ENCODE measurements at regions not wholly inside any gene's neighbourhood (a gene's known extent, or its start where the extent isn't known, plus 50 kb on each side); places are given as distances from the start of the nearest gene placed in this dataset.

DNA sequence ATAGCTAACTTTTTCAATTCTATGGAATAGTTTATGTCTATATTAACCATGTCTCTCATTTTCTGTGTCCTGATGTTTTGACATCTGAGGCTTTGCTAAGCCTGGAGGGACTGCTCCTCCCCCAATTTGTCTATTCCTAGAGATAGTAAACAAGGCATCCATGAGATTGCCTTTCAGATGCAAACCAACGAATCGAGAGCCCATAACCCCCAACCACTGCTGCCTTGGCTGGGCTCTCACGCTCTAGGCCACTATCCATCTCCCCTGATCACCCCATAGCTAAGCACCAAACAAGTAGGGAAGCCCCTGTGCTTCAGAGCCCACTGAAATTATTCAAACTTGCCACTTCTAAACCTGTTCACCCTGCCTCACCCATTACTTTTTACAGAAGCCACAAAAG lies 437.7 kb downstream of the SETD4 start:
- TF ChIP-seq, protein P1, sequence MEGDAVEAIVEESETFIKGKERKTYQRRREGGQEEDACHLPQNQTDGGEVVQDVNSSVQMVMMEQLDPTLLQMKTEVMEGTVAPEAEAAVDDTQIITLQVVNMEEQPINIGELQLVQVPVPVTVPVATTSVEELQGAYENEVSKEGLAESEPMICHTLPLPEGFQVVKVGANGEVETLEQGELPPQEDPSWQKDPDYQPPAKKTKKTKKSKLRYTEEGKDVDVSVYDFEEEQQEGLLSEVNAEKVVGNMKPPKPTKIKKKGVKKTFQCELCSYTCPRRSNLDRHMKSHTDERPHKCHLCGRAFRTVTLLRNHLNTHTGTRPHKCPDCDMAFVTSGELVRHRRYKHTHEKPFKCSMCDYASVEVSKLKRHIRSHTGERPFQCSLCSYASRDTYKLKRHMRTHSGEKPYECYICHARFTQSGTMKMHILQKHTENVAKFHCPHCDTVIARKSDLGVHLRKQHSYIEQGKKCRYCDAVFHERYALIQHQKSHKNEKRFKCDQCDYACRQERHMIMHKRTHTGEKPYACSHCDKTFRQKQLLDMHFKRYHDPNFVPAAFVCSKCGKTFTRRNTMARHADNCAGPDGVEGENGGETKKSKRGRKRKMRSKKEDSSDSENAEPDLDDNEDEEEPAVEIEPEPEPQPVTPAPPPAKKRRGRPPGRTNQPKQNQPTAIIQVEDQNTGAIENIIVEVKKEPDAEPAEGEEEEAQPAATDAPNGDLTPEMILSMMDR (IDR thresholded peaks at IDR 0.05; ENCODE audit: unreplicated experiment), result no peak
- Mint-ChIP-seq H3K4me1 (ENCODE audit: unreplicated experiment) (peaks cover 3% of the 10 kb centered on the region), H3K27me3 (ENCODE audit: unreplicated experiment) (peaks cover 2% of the 10 kb centered on the region), H3K27ac (ENCODE audit: unreplicated experiment) (no peak overlapping the region), H3K36me3 (ENCODE audit: low read depth, unreplicated experiment) (no peaks in the 10 kb centered on the region), H3K4me3 (ENCODE audit: unreplicated experiment) (no peak overlapping the region), H3K9me3 (ENCODE audit: unreplicated experiment) (no peaks in the 10 kb centered on the region)
- DNase-seq (ENCODE audit: low spot score), result no peak

DNA sequence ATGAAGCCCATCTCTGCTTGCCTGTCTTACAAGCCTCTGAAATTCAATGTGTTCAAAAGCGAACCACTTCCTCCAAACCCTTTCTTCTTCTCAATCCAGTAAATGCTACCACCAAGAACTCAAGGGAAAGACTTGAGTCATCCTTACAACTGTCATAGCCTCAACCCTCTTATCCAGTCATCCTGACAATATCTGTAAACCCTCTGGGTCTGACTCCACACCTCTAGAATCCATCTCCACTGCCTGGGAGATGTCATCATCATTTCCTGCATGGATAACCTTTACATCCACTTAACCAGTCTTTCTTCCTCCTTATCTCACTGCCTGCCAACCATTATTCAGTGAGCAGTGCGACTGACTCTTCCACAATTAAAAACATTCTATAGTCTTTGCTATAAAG lies 441.1 kb downstream of the SETD4 start:
- DNase-seq (ENCODE audit: low spot score), result no peak
- TF ChIP-seq, protein P1 (IDR thresholded peaks at IDR 0.05; ENCODE audit: unreplicated experiment), result no peak
- Mint-ChIP-seq H3K4me1 (ENCODE audit: unreplicated experiment) (peaks cover 7% of the 10 kb centered on the region), H3K4me3 (ENCODE audit: unreplicated experiment) (no peak overlapping the region), H3K27ac (ENCODE audit: unreplicated experiment) (no peak overlapping the region), H3K9me3 (ENCODE audit: unreplicated experiment) (no peaks in the 10 kb centered on the region), H3K36me3 (ENCODE audit: low read depth, unreplicated experiment) (no peaks in the 10 kb centered on the region), H3K27me3 (ENCODE audit: unreplicated experiment) (peaks cover 2% of the 10 kb centered on the region)

DNA sequence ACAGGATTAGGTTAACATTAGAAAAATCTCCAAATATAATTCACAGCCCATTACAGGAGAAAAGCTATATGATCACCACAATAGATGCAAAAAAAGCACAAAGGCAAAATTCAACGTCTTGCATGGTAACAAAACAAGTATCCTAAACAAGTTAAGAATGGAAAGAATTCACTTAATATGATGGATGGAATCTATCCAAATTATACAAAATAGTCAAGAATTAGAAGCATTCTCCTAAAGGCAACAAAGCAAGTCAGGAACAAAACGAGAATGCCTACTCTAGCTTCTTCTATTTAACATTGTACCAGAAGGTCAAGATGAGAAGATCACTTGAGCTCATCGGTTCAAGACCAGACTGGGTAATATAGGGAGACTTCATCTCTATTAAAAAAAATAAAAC lies 442.8 kb downstream of the SETD4 start:
- Mint-ChIP-seq H3K27me3 (ENCODE audit: unreplicated experiment) (peaks cover 2% of the 10 kb centered on the region), H3K4me1 (ENCODE audit: unreplicated experiment) (peaks cover 18% of the 10 kb centered on the region), H3K4me3 (ENCODE audit: unreplicated experiment) (no peak overlapping the region), H3K27ac (ENCODE audit: unreplicated experiment) (no peak overlapping the region), H3K9me3 (ENCODE audit: unreplicated experiment) (no peaks in the 10 kb centered on the region), H3K36me3 (ENCODE audit: low read depth, unreplicated experiment) (no peaks in the 10 kb centered on the region)
- no peak for DNase-seq (ENCODE audit: low spot score)
- TF ChIP-seq, protein P1 (IDR thresholded peaks at IDR 0.05; ENCODE audit: unreplicated experiment), result no peak

- Mint-ChIP-seq H3K36me3 (ENCODE audit: low read depth, unreplicated experiment) (no peaks in the 10 kb centered on the region), H3K27me3 (ENCODE audit: unreplicated experiment) (peaks cover 2% of the 10 kb centered on the region), H3K4me1 (ENCODE audit: unreplicated experiment) (peaks cover 18% of the 10 kb centered on the region), H3K27ac (ENCODE audit: unreplicated experiment) (no peak overlapping the region), H3K9me3 (ENCODE audit: unreplicated experiment) (no peaks in the 10 kb centered on the region), H3K4me3 (ENCODE audit: unreplicated experiment) (no peak overlapping the region)
- no peak for DNase-seq (ENCODE audit: low spot score)
- TF ChIP-seq, protein P1 (IDR thresholded peaks at IDR 0.05; ENCODE audit: unreplicated experiment), result no peak
These were observed 444.2 kb downstream of the SETD4 start for GRCh38 chr21:35616090-35616489.

GRCh38 chr21:35615325-35615724 lies 445.0 kb downstream of the SETD4 start:
- Mint-ChIP-seq H3K36me3 (ENCODE audit: low read depth, unreplicated experiment) (no peaks in the 10 kb centered on the region), H3K4me1 (ENCODE audit: unreplicated experiment) (peaks cover 18% of the 10 kb centered on the region), H3K27me3 (ENCODE audit: unreplicated experiment) (peaks cover 2% of the 10 kb centered on the region), H3K4me3 (ENCODE audit: unreplicated experiment) (no peak overlapping the region), H3K27ac (ENCODE audit: unreplicated experiment) (no peak overlapping the region), H3K9me3 (ENCODE audit: unreplicated experiment) (no peaks in the 10 kb centered on the region)
- DNase-seq (ENCODE audit: low spot score), result no peak
- TF ChIP-seq, protein P1 (IDR thresholded peaks at IDR 0.05; ENCODE audit: unreplicated experiment), result no peak

Data from endothelial cell (in vitro differentiated cells).